Ovary (tissue), 7 donors: ENCODE measurements at regions not wholly inside any gene's neighbourhood (a gene's known extent, or its start where the extent isn't known, plus 50 kb on each side); places are given as distances from the start of the nearest gene placed in this dataset.

Source experiments
- DNase-seq, 5 donors: peaks; one replicate each; pipeline ENCODE4 v3.0.0-alpha.2; 2019 to 2020
- H3K27ac ChIP-seq, 2 donors: fragments of 200-600 bp; one replicate each; pipeline versions ENCODE4 v1.5.1 to v1.8.0; 2019 to 2022
- H3K27me3 ChIP-seq: fragments of 200-600 bp; one replicate; pipeline ENCODE4 v1.8.0; 2022
- H3K36me3 ChIP-seq: fragments of 200-600 bp; sonication (generic); one replicate; pipeline ENCODE4 v1.5.1; 2019
- H3K4me1 ChIP-seq: one replicate; pipeline ENCODE4 v1.8.1; 2013; ENCODE audit warnings: mild to moderate bottlenecking, moderate library complexity; ENCODE audit not compliant: insufficient read depth
- H3K4me3 ChIP-seq: fragments of 200-600 bp; sonication (generic); one replicate; pipeline ENCODE4 v1.5.1; 2017
- H3K9me3 ChIP-seq, 2 donors: fragments of 200-600 bp in 1 of 2; sonication (generic) in 1 of 2; one replicate each; pipeline versions ENCODE4 v1.5.1 to v1.8.1; 2013 to 2019; ENCODE audit warnings: mild to moderate bottlenecking in 1 of 2, moderate library complexity in 1 of 2
- EP300 ChIP-seq: sonication (generic); formaldehyde crosslinking; IDR thresholded peaks from one replicate; pipeline ENCODE4 v1.6.1; 2017; ENCODE audit warnings: antibody characterized with exemption
- POLR2A ChIP-seq: fragments of 450-650 bp; IDR thresholded peaks from one replicate; pipeline ENCODE4 v1.6.1; 2017; ENCODE audit warnings: antibody characterized with exemption, mild to moderate bottlenecking, moderate library complexity
- WGBS, 3 donors: extraction: QIAGEN DNeasy Blood & Tissue Kit in 1 of 3; methylation state at CpG; one replicate each; pipeline versions ENCODE4 v1.1.5 to v1.1.7; 2013 to 2017; 5-methylcytosine and 5-hydroxymethylcytosine counted together
- intact Hi-C, 4 donors: fragments of 100-400 bp; cut with DNase I; formaldehyde crosslinking; loops; one replicate each; pipeline versions ENCODE4 v1.11.0 to v1.15.1; 2022 to 2023
- TF ChIP-seq, protein P1 (sequence below), 3 donors: fragments of 450-650 bp in 2 of 3; fragments of 200-600 bp in 1 of 3; IDR thresholded peaks; one replicate each; pipeline versions ENCODE4 v1.5.1 to v1.8.0; 2016 to 2022; ENCODE audit warnings: antibody characterized with exemption in 3 of 3, mild to moderate bottlenecking in 1 of 3
- donor health status: DM: no; HTN: no; CAD: no; lungs with moderate emphysema.
- donor health status: DM: no; HTN: no; CAD: no.
- donor health status: Bipolar disorder and iron deficiency.
- donor health status: DM: no; HTN: no; CAD: no.
- donor health status: DM: yes; HTN: yes; CAD: no.

GRCh38 chr14:22509036-22509709 lies 79.9 kb downstream of the DAD1 start:
- intact Hi-C loops = no loop called here
- WGBS, 3 donors = 81 to 91% (median 82%) methylated on average over 7 of the region's 7 CpGs
- H3K36me3 ChIP-seq = no peaks in the 10 kb centered on the region
- no peaks in the 10 kb centered on the region for H3K9me3 ChIP-seq
- peaks cover 3% of the 10 kb centered on the region for H3K4me1 ChIP-seq
- TF ChIP-seq, protein P1, sequence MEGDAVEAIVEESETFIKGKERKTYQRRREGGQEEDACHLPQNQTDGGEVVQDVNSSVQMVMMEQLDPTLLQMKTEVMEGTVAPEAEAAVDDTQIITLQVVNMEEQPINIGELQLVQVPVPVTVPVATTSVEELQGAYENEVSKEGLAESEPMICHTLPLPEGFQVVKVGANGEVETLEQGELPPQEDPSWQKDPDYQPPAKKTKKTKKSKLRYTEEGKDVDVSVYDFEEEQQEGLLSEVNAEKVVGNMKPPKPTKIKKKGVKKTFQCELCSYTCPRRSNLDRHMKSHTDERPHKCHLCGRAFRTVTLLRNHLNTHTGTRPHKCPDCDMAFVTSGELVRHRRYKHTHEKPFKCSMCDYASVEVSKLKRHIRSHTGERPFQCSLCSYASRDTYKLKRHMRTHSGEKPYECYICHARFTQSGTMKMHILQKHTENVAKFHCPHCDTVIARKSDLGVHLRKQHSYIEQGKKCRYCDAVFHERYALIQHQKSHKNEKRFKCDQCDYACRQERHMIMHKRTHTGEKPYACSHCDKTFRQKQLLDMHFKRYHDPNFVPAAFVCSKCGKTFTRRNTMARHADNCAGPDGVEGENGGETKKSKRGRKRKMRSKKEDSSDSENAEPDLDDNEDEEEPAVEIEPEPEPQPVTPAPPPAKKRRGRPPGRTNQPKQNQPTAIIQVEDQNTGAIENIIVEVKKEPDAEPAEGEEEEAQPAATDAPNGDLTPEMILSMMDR (IDR thresholded peaks at IDR 0.05) = no peak
- no peak for TF ChIP-seq POLR2A
- no peak for TF ChIP-seq EP300
- DNase-seq = no peak
- no peaks in the 10 kb centered on the region for H3K27me3 ChIP-seq
- no peak overlapping the region for H3K27ac ChIP-seq
- no peak overlapping the region for H3K4me3 ChIP-seq

GRCh38 chr14:22508662-22509035 lies 80.4 kb downstream of the DAD1 start:
- Histone ChIP-seq H3K36me3 (no peaks in the 10 kb centered on the region), H3K4me3 (no peak overlapping the region), H3K27ac (no peak overlapping the region), H3K9me3 (no peaks in the 10 kb centered on the region), H3K4me1 (peaks cover 3% of the 10 kb centered on the region), H3K27me3 (no peaks in the 10 kb centered on the region)
- TF ChIP-seq POLR2A = no peak
- TF ChIP-seq, protein P1 (IDR thresholded peaks at IDR 0.05) = no peak
- TF ChIP-seq EP300 = no peak
- intact Hi-C loops = no loop called here
- no peak for DNase-seq
- 62 to 73% (median 69%) methylated on average over 4 of the region's 4 CpGs for WGBS, 3 donors

- Histone ChIP-seq H3K27me3 (no peaks in the 10 kb centered on the region), H3K27ac (no peak overlapping the region), H3K36me3 (no peaks in the 10 kb centered on the region), H3K9me3 (no peaks in the 10 kb centered on the region), H3K4me3 (no peak overlapping the region), H3K4me1 (peaks cover 3% of the 10 kb centered on the region)
- WGBS, 3 donors = 82 to 97% (median 97%) methylated on average over 2 of the region's 2 CpGs
- no peak for DNase-seq
- no peak for TF ChIP-seq POLR2A
- no peak for TF ChIP-seq EP300
- TF ChIP-seq, protein P1 (IDR thresholded peaks at IDR 0.05) = no peak
- intact Hi-C loops = no loop called here
These were observed 80.9 kb downstream of the DAD1 start for GRCh38 chr14:22508150-22508457.

- no peak for DNase-seq
- Histone ChIP-seq H3K27me3 (no peaks in the 10 kb centered on the region), H3K27ac (no peak overlapping the region), H3K36me3 (no peaks in the 10 kb centered on the region), H3K4me1 (peaks cover 3% of the 10 kb centered on the region), H3K4me3 (no peak overlapping the region), H3K9me3 (no peaks in the 10 kb centered on the region)
- intact Hi-C loops = no loop called here
- 29 to 35% (median 33%) methylated on average over 2 of the region's 2 CpGs for WGBS, 3 donors
- no peak for TF ChIP-seq POLR2A
These were observed 82.2 kb downstream of the DAD1 start for GRCh38 chr14:22506778-22507351.

DNA sequence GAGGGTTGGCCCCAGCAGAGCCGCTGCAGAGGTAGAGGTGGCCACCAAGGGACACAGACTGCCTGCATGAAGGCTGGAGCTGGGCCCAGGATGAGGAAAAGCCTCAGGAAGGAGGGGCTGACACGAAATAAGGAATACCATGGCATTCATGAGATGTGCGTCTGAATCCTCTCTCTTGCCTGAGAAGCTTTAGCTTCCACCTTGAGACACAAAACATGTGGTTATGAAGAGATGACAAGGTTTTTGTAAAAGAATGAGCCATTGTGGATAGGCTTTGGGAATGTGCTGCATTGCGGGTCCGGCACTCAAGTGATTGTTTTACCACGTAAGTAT lies 82.7 kb downstream of the DAD1 start:
- TF ChIP-seq, protein P1 (IDR thresholded peaks at IDR 0.05) = no peak
- TF ChIP-seq POLR2A = no peak
- TF ChIP-seq EP300 = no peak
- Histone ChIP-seq H3K9me3 (no peaks in the 10 kb centered on the region), H3K4me1 (peaks cover 3% of the 10 kb centered on the region), H3K4me3 (no peak overlapping the region), H3K27me3 (no peaks in the 10 kb centered on the region), H3K36me3 (no peaks in the 10 kb centered on the region), H3K27ac (no peak overlapping the region)
- intact Hi-C loops = no loop called here
- DNase-seq = no peak
- WGBS, 3 donors = 85 to 94% (median 89%) methylated on average over 6 of the region's 6 CpGs
